ENCODE measurements at regions not wholly inside any gene's neighbourhood (a gene's known extent, or its start where the extent isn't known, plus 50 kb on each side); places are given as distances from the start of the nearest gene placed in this dataset.
"Not testable (repeated sequence)": the region's sequence is repeated elsewhere in the genome, so short reads cannot be mapped to it uniquely, and the experiment has no call there.

DNA sequence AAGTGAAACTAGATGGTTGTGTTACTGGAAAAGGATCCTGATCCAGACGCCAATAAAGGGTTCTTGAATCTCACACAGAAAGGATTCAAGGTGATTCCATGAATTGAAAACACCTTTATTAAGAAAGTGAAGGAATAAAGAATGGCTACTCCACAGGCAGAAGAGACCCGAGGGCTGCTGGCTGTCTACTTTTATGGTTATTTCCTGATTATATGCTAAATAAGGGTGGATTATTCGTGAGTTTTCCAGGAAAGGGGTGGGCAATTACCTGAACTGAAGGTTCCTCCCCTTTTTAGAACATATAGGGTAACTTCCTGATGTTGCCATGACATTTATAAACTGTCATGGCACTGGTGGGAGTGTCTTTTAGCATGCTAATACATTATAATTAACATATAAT is 50.9 kb upstream of the WARS2 start:
- no peak for DNase-seq (ENCODE audit: low read depth in 3 of 3)

DNA sequence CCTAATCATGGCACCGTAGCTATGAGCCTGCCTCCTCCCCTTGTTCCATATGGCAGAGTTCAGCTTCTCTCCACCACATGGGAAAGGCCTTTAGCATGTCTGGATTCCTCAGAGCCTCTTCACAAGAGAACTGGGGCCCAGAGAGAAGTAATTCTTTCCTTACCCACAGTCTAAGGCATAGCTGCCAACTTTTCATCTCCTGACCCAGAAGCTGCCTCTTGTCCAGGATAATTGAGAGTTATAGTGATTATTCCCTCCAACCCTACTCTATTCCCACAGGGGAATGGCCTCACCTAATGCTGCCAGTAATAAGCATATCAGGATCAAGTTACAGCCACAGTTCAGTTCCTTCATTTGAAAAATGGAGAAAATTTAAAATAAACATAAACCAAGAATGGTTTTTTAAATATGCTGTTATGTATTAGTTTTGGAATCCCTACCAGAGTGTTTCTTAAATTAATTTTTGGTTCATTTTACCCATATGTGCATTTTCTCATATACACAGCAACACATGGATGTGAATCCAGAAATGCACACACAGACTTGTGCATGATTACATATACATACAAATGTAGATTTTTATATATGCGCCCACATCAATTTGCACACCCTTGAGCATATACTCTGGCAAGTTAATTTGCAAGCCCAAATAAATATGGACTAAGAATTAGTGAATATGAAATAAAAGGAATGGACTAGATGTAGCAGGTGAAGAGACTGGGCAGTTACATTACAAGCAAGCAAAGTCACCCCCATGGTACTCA is 63.9 kb upstream of the WARS2 start:
- DNase-seq (ENCODE audit: low read depth in 3 of 3), result no peak

- no peak for DNase-seq (ENCODE audit: low read depth in 3 of 3)
Measured at GRCh38 chr1:119204961-119205357, 64.5 kb upstream of the WARS2 start.

DNA sequence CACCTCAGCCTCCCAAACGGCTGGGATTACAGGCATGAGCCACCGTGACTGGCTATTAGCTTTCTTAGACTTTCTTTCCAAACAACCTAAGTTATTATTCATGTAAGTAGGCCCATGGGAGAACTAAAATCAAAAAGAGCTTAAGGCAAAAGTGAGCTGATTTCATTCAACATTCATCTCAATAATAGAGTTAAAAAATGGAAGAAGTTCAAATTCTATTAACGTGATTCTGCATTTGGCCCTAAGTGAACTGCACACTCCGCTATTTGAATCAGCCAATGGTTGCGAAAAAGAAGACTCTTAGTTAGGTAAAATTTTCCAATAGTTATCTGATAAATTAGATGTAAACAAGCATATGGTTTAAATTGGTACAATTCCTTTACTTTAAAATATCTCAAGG is 68.6 kb upstream of the WARS2 start:
- DNase-seq (ENCODE audit: low read depth in 3 of 3), result no peak

- DNase-seq (ENCODE audit: low read depth in 3 of 3), result no peak
Measured at GRCh38 chr1:119209596-119210295, 69.3 kb upstream of the WARS2 start.

DNA sequence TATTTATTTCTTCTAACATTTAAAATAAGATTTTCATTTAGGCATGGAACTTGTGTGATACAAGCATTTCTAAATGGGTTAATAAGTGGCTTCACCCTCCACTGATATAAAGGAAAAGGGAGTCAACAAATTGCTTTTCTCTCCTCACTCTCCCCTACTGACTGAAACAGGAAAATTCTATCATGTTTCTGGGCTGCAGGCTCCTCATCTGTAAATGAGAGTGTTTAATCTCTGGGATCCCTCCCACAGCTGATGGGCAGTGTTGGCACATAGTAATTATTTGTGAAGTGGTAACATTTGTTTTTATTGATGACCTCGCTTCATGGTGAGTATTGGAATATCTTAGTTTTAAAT is 69.8 kb upstream of the WARS2 start:
- no peak for DNase-seq (ENCODE audit: low read depth in 3 of 3)

DNA sequence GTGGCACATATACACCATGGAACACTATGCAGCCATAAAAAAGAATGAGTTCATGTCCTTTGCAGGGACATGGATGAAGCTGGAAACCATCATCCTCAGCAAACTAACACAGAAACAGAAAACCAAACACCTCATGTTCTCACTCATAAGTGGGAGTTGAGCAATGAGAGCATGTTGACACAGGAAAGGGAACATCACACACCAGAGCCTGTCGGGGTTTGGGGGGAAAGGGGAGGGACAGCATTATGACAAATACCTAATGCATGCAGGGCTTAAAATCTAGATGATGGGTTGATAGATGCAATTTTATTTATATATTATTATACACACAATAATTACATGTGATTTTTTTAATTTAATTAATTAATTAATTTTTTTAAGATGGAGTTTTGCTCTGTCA is 72.8 kb upstream of the WARS2 start:
- DNase-seq (ENCODE audit: low read depth in 3 of 3), result not testable (repeated sequence)

- not testable (repeated sequence) for DNase-seq (ENCODE audit: low read depth in 3 of 3)
Measured at GRCh38 chr1:119214961-119215360, 74.5 kb upstream of the WARS2 start.

DNA sequence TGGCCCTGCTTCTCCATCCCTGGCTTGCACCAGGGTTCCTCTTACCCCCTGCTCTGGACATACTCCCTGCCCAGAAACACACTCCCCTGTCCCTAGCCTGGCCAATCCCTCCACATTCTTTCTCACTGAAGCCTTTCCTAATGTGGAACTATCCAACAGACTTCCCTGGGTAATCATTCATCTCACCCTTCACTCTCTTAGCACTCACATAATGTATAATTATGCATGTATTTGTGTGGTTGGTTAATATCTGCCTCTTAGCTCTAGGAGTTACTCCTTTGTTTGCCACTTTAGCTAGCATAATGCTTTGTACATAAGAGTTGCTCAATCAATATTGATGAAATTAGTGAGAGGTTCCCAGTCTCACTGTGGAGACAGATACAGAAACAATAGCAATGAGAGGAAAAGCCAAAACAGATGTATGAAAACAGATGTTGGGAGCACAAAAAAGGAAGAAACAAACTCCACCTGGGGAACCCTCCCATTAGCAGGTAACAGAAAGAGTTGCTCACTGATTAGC is 76.9 kb upstream of the WARS2 start:
- no peak for DNase-seq (ENCODE audit: low read depth in 3 of 3)

DNA sequence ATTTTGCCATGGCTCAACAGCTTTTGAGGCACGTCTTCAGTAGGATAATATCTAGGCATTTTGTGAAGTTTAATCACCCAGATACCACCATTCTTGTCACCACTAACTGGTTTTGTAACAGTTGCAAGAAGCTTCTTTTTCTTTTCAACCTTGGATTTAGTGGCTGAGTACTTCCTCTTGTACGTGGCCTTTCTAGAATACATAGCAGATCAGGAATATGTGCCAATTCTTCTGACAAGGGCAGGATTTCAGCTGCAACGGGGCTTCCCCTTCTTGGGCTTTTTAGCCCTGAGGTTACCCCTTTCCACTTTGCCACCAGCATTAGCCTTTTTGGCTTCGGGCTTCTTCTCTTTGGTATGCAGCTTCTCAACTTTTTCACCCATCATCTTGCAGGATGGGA is 79.3 kb upstream of the WARS2 start:
- no peak for DNase-seq (ENCODE audit: low read depth in 3 of 3)

DNA sequence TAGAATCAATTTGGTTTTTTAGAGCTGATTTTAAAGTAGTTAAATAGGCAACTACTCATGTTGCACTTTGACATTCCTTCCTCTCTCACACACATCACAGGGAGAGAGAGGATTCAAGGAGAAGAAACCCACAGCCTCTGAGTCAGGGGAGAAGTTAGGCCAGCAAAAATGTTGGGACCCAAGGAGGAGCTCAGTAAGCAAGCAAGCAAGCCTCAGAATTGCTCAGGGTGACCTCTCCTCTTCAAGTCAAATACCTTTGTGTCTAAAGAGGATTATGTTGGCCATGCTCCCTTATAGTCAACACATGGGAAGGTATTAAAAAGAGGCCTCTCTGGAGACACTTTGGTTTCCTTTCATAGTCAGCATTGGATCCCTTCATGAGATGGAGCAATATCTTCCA is 80.5 kb upstream of the WARS2 start:
- DNase-seq (ENCODE audit: low read depth in 3 of 3), result no peak

DNA sequence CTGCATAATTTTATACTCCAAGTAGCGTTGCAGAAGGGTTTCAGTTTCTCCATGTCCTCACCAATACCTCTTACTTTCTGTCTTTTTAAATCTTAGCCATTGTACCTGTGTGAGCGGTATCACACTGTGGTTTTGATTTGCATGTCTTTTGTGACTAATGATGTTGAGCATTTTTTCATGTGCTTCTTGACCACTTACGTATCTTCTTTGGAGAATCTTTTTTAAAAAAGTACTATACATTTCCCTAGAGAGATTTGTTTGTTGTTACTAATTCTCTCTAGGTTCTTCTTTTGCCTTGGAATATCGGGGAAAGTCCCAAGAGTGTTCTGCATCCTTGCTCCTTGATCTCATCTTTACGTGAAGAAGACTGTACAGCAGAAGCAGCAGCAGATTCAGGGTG is 81.8 kb upstream of the WARS2 start:
- no peak for DNase-seq (ENCODE audit: low read depth in 3 of 3)

- no peak for DNase-seq (ENCODE audit: low read depth in 3 of 3)
Measured at GRCh38 chr1:119225265-119225664, 84.8 kb upstream of the WARS2 start.

DNA sequence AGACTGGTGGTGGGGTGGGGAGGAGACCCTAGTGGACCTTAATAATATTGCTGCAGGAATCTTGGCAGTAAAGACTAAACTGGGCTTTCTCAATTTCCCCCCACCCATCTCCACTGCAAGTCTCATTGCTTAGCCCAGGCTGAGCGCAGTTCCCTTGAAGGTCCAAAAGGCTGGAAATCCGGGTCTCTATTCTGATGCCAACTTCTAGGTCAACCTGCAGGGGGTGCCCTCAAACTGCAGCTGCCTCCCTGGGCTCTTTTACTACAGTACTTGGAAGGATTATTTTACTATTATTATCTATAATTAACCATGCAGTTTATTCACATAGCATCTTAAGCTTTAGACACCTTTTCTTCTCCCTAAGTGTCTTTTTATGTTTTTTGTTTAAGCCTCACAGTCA is 85.4 kb upstream of the WARS2 start:
- no peak for DNase-seq (ENCODE audit: low read depth in 3 of 3)

DNA sequence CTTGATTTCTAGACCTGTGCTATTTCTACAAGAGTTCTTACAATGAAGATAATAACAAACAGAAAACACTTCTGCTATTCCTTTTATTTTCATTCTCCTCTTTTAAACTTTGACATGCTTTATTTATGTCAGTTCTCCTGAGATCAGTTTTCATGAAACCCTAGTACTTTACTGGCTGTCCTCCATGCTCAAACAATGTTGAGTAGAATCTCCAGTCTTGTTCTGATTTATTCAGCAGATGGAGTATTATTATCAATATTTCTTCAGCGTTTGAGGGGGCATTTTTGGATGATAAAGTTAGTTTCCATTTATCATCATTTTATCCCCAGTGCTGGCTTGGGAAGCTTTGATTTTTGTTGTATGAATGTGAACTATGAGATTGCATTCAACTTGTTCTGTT is 85.9 kb upstream of the WARS2 start:
- no peak for DNase-seq (ENCODE audit: low read depth in 3 of 3)

- DNase-seq (ENCODE audit: low read depth in 3 of 3), result no peak
Measured at GRCh38 chr1:119226913-119227312, 86.5 kb upstream of the WARS2 start.

- DNase-seq (ENCODE audit: low read depth in 3 of 3), result no peak
Measured at GRCh38 chr1:119227456-119227855, 87.0 kb upstream of the WARS2 start.

GRCh38 chr1:119228335-119229080 is 88.1 kb upstream of the WARS2 start:
- DNase-seq (ENCODE audit: low read depth in 3 of 3), result no peak

- no peak for DNase-seq (ENCODE audit: low read depth in 3 of 3)
Measured at GRCh38 chr1:119235120-119235519, 94.7 kb upstream of the WARS2 start.

DNA sequence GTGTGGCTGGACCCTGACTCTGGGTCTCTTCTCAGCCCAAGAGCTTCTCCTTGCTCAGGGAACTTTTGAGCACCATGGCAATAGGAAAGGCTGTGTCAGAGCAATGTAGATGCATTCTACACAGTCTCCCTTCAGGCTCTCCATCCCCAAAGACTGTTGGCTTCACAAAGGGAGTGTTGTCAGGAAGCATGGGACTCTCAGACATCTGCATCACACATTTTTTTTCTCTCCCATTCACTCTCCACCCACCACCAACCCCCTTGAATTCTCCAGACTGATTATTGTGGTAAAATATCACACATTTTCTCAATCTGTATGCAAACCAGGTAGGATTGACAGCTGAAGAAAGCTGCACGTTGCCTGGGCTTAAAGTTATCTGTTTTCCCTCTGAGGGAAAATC is 105.4 kb upstream of the WARS2 start:
- no peak for DNase-seq (ENCODE audit: low read depth in 3 of 3)

DNA sequence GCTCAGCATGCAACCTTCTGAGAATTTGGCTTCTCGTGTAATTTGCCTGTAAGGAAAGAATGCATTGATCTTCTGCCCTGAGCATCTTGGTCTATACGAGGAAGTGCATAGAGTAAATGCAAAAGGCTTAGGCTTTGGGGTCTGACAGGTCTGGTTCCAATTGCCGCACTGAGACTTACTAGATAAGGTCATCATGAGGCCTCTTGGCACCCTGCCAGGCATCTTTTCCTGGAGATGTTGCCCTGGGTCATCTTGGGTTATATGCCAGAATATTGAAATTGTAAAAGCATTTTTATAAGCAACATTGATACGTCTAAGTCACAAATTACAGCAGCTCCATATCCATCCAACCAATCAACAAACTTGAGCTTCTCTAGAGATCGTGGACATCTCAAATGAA is 108.8 kb upstream of the WARS2 start:
- no peak for DNase-seq (ENCODE audit: low read depth in 3 of 3)

GRCh38 chr1:119250299-119250698 is 109.8 kb upstream of the WARS2 start:
- DNase-seq (ENCODE audit: low read depth in 3 of 3), result no peak

GRCh38 chr1:119251751-119252150 is 111.3 kb upstream of the WARS2 start:
- DNase-seq (ENCODE audit: low read depth in 3 of 3), result no peak
